GM19452 (cell line): ENCODE measurements at regions not wholly inside any gene's neighbourhood (a gene's known extent, or its start where the extent isn't known, plus 50 kb on each side); places are given as distances from the start of the nearest gene placed in this dataset.

Experiments used
- ATAC-seq: cut with Tn5 transposase; IDR thresholded peaks from one replicate; pipeline ENCODE4 v1.9.1; 2021; ENCODE audit not compliant: unreplicated experiment

DNA sequence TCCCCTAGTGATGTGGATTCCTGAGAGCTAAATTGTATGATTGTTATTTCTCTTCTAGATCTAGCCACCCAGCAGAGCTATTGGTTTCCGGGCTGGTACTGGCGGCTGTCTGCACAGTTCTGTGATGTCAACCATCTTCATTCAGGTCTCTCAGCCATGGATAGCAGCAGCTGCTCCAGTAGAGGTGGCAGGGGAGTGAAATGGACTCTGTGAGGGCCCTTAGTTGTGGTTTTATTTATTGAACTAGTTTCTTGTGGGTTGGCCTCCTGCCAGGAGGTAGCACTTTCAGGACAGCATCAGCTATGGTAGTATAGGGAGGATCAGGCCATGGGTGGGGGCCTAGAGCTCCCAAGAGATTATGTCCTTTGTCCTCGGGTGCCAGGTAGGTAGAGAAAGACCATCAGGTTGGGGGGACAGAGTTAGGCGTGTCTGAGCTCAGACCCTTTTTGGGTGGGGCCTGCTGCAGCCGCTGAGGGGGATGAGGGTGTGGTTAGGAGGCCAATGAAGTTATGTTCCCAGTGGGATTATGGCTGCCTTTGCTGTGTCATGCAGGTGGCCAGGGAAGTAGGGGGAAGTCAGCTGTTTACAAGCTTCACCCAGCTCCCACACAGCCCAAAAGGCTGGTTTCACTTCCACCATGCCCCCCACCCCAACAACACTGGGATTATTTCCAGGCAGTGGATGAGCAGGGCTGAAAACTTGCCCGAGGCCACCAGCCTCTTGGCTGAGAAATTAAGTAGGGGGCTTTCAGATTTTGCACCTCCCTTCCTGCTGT lies 55.1 kb upstream of the RGS4 start:
- no peak for ATAC-seq

GRCh38 chr1:163006051-163006834 lies 62.9 kb upstream of the RGS4 start:
- ATAC-seq: no peak

- ATAC-seq: no peak
Measured at GRCh38 chr1:162997499-162998285, 71.5 kb upstream of the RGS4 start.

- ATAC-seq: no peak
Measured at GRCh38 chr1:162996261-162996660, 72.9 kb upstream of the RGS4 start.

- ATAC-seq: no peak
Measured at GRCh38 chr1:162994921-162995320, 74.2 kb upstream of the RGS4 start.

DNA sequence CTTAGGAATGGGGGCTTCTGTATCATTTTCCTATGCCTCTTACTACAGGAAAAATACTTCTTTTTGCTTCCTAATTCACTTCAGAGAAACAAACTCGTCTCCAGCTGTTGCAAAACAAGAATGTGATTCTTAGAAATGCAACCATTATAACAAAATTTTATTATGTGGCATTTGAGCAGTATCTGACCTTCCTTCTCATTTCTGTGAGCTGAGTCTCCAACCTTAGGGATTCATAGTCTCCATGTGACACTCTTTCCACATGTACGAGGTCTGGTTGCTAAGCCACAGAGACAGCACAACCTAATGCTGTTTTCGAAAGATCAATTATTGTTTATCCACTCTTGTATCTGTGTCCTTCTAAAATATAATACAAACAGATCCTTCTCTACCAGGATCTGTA lies 75.3 kb upstream of the RGS4 start:
- ATAC-seq: no peak

DNA sequence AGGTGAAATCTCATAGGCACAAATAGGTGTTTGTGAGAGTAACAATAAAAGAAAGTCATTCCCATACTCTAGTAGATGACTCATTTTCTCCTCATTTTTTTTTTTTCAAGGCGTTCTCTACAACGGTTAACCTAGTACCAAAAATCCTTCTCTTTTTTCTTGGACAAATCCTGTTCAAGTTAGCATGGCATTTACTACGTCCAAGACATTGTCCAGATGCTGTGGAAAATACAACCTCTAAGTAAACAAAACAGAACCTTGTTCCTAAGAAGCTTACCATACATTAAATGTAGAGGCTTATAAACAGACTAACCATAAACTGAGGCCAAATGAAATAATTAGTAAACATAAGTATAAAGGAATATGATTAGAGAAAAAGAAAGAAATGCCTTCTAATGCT lies 76.2 kb upstream of the RGS4 start:
- ATAC-seq: no peak

GRCh38 chr1:162991444-162991843 lies 77.7 kb upstream of the RGS4 start:
- no peak for ATAC-seq

DNA sequence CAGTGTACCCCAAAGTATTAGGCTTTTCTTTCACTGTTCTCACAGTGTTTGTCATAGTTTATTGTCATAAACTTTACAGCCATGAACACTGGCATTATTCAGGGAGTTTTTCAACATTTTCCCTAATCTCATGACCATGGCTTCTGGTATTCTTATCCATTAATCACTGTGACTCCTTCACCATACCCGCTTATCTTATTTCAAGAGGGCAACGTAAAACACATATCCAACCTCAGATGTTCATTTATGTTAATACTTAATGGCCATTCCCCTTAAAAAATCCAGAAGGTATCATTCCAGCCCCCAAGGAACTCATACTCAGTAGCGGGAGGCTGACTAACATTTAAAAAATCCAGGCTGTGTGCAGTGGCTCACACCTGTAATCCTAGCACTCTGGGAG lies 78.5 kb upstream of the RGS4 start:
- ATAC-seq: no peak

- ATAC-seq: no peak
Measured at GRCh38 chr1:162988869-162989268, 80.3 kb upstream of the RGS4 start.

- no peak for ATAC-seq
Measured at GRCh38 chr1:162987866-162988265, 81.3 kb upstream of the RGS4 start.

DNA sequence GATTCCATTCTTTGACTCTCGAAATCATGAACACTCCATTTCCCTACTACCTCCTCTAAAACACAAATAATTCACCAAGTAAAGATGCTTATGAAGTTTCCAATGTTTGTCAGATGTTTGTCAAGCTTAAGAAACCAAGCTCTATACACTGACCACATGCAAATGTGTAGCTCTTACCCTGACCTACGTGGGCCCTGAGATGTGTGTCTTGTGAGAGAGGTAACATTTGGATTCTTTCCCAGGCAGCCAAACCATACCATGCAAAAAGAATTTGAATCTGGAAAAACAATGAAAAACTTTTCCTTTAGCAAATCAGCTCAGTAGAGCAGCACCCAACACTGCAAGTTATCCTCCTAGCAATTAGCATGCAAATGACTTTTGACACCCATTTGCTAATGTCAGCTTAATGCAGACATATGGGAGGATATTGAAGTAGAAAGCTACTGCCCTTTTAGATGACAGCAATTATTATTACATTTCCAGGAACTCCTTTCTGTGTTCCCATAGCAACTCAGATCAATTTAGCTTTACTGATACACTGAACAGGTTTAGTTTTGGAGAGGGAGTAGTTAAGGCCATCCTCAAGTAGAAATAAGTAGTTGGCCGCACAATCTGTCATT lies 83.2 kb upstream of the RGS4 start:
- ATAC-seq: no peak

- no peak for ATAC-seq
Measured at GRCh38 chr1:162984699-162985098, 84.5 kb upstream of the RGS4 start.

DNA sequence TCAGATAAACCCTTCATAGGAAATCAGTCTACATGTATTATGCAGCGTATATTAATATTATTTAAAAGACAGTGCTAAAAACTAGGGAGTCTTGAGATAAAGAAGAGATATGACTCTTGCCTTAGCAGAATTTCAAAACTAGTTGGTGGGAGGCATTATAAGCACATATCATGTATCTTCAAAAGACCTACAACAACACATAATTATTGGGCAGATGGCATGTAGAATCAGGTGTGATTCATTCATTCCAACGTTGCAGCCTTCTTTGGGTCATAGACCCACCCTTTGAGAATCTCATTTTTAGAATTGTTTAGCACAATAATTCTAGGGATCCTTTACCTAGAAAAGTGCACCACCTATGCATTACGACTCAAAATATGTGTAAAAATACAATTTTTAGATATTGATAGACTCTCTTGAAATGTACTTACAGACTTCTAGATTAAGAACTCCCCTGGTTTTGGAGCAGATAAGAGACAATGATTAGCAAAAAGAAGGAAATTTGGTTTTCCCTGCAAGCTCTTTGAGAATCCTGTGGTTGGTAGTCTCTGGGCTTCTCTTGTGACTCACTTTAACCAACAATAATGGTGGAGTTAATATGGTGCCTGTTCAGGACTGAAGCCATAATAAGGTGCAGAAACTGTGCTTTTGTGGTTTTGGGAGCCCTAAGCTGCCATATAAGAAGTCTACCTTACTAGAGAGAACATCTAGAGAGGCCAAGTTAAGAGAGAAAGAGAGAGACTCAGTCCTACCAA lies 85.3 kb upstream of the RGS4 start:
- no peak for ATAC-seq

GRCh38 chr1:162982364-162982763 lies 86.8 kb upstream of the RGS4 start:
- no peak for ATAC-seq

GRCh38 chr1:162977944-162978568 lies 91.1 kb upstream of the RGS4 start:
- ATAC-seq: no peak

DNA sequence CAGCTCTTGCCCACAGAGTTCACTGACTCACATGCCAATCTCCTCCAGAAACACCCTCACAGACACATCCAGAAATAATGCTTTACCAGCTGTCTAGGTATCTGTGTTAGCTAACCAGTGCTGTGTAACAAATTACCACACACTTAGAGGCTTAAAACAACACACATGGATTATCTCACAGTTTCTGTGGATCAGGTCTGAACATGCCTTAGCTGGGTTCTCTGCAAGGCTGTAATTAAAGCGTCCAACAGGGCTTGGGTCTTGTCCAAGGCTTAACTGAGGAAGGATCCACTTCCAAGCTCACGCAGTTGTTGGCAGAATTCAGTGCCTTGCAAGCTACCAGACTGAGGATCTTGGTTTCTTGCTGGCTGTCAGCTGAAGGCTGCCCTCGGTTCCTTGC lies 92.5 kb upstream of the RGS4 start:
- no peak for ATAC-seq

GRCh38 chr1:162974810-162975209 lies 94.4 kb upstream of the RGS4 start:
- no peak for ATAC-seq

GRCh38 chr1:162973381-162973795 lies 95.8 kb upstream of the RGS4 start:
- ATAC-seq: no peak

DNA sequence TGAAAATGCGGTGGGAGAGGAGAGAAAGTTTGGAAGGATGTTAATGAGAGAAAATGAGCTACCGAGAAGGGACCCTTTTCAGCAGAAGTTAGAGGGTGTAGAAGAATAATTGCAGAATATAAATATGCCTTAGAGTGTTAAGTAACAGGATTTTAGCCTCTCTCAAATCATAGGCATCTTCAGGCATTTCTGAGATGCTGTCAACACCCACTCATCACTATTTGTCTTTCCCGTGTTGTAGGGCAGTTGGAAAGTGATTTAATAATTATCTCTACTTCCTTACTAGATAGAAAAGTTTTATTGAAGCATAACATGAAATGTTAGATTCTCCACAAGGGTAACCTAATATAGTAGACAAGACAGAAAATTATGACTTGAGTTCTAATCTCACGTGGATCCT lies 96.4 kb upstream of the RGS4 start:
- ATAC-seq: no peak
